Esophagus squamous epithelium (tissue), 5 donors: ENCODE measurements at regions not wholly inside any gene's neighbourhood (a gene's known extent, or its start where the extent isn't known, plus 50 kb on each side); places are given as distances from the start of the nearest gene placed in this dataset.

Source experiments
- DNase-seq: peaks from one replicate; lab custom pipeline; 2025; lab: John Stamatoyannopoulos, UW
- H3K27ac ChIP-seq, 4 donors: fragments of 200-600 bp; sonication (generic); one replicate each; pipeline ENCODE4 v1.5.1; 2016 to 2019; ENCODE audit warnings: mild to moderate bottlenecking in 1 of 4
- H3K27me3 ChIP-seq, 4 donors: fragments of 200-600 bp; sonication (generic); 1 replicate in 3 of 4; 2 replicates in 1 of 4; pipeline versions ENCODE4 v1.5.1 to v1.6.0; 2017 to 2021; ENCODE audit warnings: antibody characterized with exemption in 1 of 4
- H3K36me3 ChIP-seq, 3 donors: fragments of 200-600 bp; sonication (generic); one replicate each; pipeline ENCODE4 v1.5.1; 2016 to 2019
- H3K4me1 ChIP-seq, 3 donors: fragments of 200-600 bp; sonication (generic); one replicate each; pipeline ENCODE4 v1.5.1; 2017 to 2019
- H3K4me3 ChIP-seq, 4 donors: fragments of 200-600 bp; sonication (generic); 1 replicate in 3 of 4; 2 replicates in 1 of 4; pipeline ENCODE4 v1.5.1; 2016 to 2019; ENCODE audit warnings: mild to moderate bottlenecking in 2 of 4, moderate library complexity in 1 of 4
- H3K9me3 ChIP-seq, 3 donors: fragments of 200-600 bp; sonication (generic); one replicate each; pipeline ENCODE4 v1.5.1; 2016 to 2019
- CTCF ChIP-seq, 6 experiments: fragments of 450-650 bp in 4 of 6; fragments of 200-600 bp in 2 of 6; sonication (generic) in 2 of 6; IDR thresholded peaks; one replicate each; pipeline ENCODE4 v1.5.1; 2016 to 2019; ENCODE audit warnings: antibody characterized with exemption in 6 of 6, mild to moderate bottlenecking in 4 of 6, moderate library complexity in 4 of 6
- POLR2A ChIP-seq, 4 donors: fragments of 450-650 bp; IDR thresholded peaks; one replicate each; pipeline ENCODE4 v1.6.1; 2017; ENCODE audit warnings: antibody characterized with exemption in 4 of 4, mild to moderate bottlenecking in 4 of 4, moderate library complexity in 3 of 4
- WGBS, 2 donors: methylation state at CpG; one replicate each; pipeline ENCODE4 v1.1.5; 2018; 5-methylcytosine and 5-hydroxymethylcytosine counted together
- intact Hi-C: fragments of 100-400 bp; cut with DNase I; formaldehyde crosslinking; loops from one replicate; pipeline ENCODE4 v1.15.0; 2022
- donor health status: DM: yes; HTN: yes; CAD: no.

GRCh38 chr4:30881985-30882384 is 161.8 kb downstream of the PCDH7 start:
- intact Hi-C loops: no loop called here
- 47 to 71% methylated on average over 2 of the region's 2 CpGs for WGBS, 2 donors
- DNase-seq: no peak
- TF ChIP-seq CTCF (IDR thresholded peaks at IDR 0.05): no peak
- TF ChIP-seq POLR2A (IDR thresholded peaks at IDR 0.05): no peak
- Histone ChIP-seq H3K4me1 (no peaks in the 10 kb centered on the region), H3K36me3 (no peaks in the 10 kb centered on the region), H3K27me3 (no peaks in the 10 kb centered on the region), H3K27ac (no peak overlapping the region), H3K4me3 (no peak overlapping the region), H3K9me3 (no peaks in the 10 kb centered on the region)

DNA sequence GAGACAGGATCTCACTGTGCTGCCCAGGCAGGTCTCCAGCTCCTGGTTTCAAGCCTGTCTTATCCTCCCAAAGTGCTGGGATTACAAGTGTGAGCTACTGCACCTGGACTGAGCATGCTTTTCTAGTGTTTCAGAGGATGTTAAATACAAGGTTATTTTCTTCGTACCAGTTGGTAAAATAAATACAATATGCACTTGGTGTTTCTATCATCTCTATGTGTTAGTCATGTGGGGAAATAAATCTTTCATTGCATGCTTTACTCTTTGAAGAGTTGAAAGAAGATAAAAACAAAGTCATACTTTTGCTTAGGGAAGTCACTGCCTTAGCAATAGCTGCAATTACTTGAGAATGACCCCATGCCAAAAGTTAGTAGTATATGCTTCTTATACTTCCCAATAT is 162.3 kb downstream of the PCDH7 start:
- Histone ChIP-seq H3K27ac (no peak overlapping the region), H3K4me3 (no peak overlapping the region), H3K27me3 (no peaks in the 10 kb centered on the region), H3K36me3 (no peaks in the 10 kb centered on the region), H3K4me1 (no peaks in the 10 kb centered on the region), H3K9me3 (no peaks in the 10 kb centered on the region)
- intact Hi-C loops: no loop called here
- no peak for DNase-seq
- TF ChIP-seq POLR2A (IDR thresholded peaks at IDR 0.05) (no peak), CTCF (IDR thresholded peaks at IDR 0.05) (no peak)
- WGBS, 2 donors: 73 to 93% methylated on average over 1 of the region's 1 CpG

DNA sequence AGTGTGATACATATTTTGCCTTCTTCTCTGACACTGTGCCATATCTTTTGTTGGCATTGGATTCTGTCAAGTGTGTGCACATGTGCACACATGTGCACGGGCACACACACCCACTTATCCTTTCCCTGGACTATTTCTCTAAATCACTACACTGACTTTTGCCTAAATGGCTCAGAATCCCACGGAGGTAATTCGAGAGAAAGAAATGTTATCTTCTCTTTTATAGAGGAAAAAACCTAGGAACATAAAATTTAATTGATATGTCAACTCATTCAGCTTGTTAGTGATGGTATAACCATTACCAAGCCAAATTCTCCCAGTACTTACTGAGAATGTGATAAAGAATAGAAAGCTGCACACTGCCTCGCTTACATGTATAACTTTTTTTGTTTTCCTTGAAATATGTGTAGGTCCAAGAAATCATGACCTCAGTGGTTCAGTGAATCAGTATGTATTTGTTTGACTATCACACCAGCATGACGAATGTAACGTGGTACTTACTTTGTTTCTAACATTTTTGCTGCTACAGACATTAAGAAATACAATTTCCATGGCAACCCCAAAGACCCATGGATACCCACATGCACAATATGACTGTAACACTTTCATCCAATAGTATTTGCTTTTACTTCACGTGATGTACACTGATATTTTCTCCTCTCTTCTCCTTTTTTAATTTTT is 163.0 kb downstream of the PCDH7 start:
- intact Hi-C loops: no loop called here
- H3K36me3 ChIP-seq: no peaks in the 10 kb centered on the region
- H3K27ac ChIP-seq: no peak overlapping the region
- H3K9me3 ChIP-seq: no peaks in the 10 kb centered on the region
- 78 to 79% methylated on average over 7 of the region's 7 CpGs for WGBS, 2 donors
- no peaks in the 10 kb centered on the region for H3K4me1 ChIP-seq
- DNase-seq: no peak
- TF ChIP-seq CTCF (IDR thresholded peaks at IDR 0.05) (no peak), POLR2A (IDR thresholded peaks at IDR 0.05) (no peak)
- no peaks in the 10 kb centered on the region for H3K27me3 ChIP-seq
- no peak overlapping the region for H3K4me3 ChIP-seq

DNA sequence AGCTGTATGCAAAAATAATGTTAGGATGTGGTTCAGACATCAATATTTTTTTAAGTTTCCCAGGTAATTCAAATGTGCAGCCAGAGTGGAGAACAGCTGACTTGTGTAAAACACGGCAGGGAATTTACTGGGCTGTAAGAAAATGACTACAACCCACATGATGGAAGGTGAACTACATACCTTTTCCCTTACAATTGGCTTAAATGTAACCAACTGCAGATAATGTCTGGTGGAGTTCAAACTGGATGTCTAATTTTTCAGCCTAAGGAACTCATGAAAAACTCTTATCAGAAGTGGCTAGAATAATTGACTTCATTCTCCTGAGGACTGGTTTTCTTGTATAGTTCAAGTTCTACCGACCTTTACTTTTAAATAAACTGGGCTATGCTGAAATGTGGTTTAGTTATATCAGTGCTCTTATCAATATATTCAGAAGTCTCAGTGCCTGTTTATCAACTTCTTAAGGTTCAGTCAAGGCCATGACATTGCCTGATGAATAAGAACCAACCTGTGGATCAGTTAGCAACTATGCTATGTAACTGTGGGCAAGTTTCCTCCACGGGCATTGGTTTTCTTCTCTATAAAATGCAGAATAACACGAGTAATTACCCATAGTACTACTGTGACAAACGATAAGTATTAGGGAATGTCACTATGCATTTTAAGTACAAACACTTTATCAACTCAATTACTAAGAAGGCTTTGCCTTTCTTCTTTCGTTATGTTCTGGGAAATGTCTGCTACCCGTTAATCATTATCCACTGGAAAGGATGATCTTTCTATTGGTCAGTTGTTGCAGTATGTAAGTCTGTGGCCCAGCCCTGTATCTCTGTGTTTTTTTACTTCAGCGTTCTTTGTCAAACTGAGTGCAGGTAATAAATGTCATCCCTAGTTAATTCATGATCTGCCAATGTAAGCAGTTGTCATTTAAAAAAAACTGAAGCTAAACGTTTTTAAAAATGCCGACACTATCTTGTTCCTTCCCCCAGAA is 181.6 kb downstream of the PCDH7 start:
- no peak overlapping the region for H3K27ac ChIP-seq

More for the DNA sequence above, 181.6 kb downstream of the PCDH7 start:
- no peak for DNase-seq
- Histone ChIP-seq H3K9me3 (no peaks in the 10 kb centered on the region), H3K27me3 (no peaks in the 10 kb centered on the region), H3K36me3 (no peaks in the 10 kb centered on the region), H3K4me3 (no peak overlapping the region), H3K4me1 (peaks cover 0 to 12% (median 0%) of the 10 kb centered on the region in 3 donors)
- TF ChIP-seq POLR2A (IDR thresholded peaks at IDR 0.05): no peak
- TF ChIP-seq CTCF (IDR thresholded peaks at IDR 0.05): no peak
- intact Hi-C loops: no loop called here
- 67 to 76% methylated on average over 10 of the region's 10 CpGs for WGBS, 2 donors
